ENCODE measurements at regions not wholly inside any gene's neighbourhood (a gene's known extent, or its start where the extent isn't known, plus 50 kb on each side); places are given as distances from the start of the nearest gene placed in this dataset.

- Mint-ChIP-seq H3K9me3 (ENCODE audit: unreplicated experiment) (no peaks in the 10 kb centered on the region), H3K4me3 (ENCODE audit: unreplicated experiment) (no peak overlapping the region), H3K4me1 (ENCODE audit: unreplicated experiment) (no peaks in the 10 kb centered on the region), H3K27ac (ENCODE audit: unreplicated experiment) (no peak overlapping the region), H3K36me3 (ENCODE audit: unreplicated experiment) (no peaks in the 10 kb centered on the region), H3K27me3 (ENCODE audit: unreplicated experiment) (peaks cover 20% of the 10 kb centered on the region)
- no peak for TF ChIP-seq CTCF (IDR thresholded peaks at IDR 0.05)
- no peak for DNase-seq (ENCODE audit: extremely low spot score, unreplicated experiment)
Observed at GRCh38 chr11:131043251-131043650, 127.0 kb upstream of the SNX19 start.

GRCh38 chr11:131044851-131045250, 128.6 kb upstream of the SNX19 start:
- H3K36me3 Mint-ChIP-seq (ENCODE audit: unreplicated experiment): no peaks in the 10 kb centered on the region
- peaks cover 25% of the 10 kb centered on the region for H3K27me3 Mint-ChIP-seq (ENCODE audit: unreplicated experiment)
- DNase-seq (ENCODE audit: extremely low spot score, unreplicated experiment): no peak
- no peaks in the 10 kb centered on the region for H3K4me1 Mint-ChIP-seq (ENCODE audit: unreplicated experiment)
- H3K4me3 Mint-ChIP-seq (ENCODE audit: unreplicated experiment): no peak overlapping the region
- TF ChIP-seq CTCF (IDR thresholded peaks at IDR 0.05): no peak
- H3K9me3 Mint-ChIP-seq (ENCODE audit: unreplicated experiment): no peaks in the 10 kb centered on the region
- no peak overlapping the region for H3K27ac Mint-ChIP-seq (ENCODE audit: unreplicated experiment)

- H3K4me3 Mint-ChIP-seq (ENCODE audit: unreplicated experiment): no peak overlapping the region
- H3K27me3 Mint-ChIP-seq (ENCODE audit: unreplicated experiment): peaks cover 66% of the 10 kb centered on the region
Observed at GRCh38 chr11:131052367-131052766, 136.1 kb upstream of the SNX19 start.

GRCh38 chr11:131056036-131056435, 139.8 kb upstream of the SNX19 start:
- Mint-ChIP-seq H3K4me1 (ENCODE audit: unreplicated experiment) (no peaks in the 10 kb centered on the region), H3K4me3 (ENCODE audit: unreplicated experiment) (no peak overlapping the region), H3K27me3 (ENCODE audit: unreplicated experiment) (peaks cover 57% of the 10 kb centered on the region), H3K9me3 (ENCODE audit: unreplicated experiment) (no peaks in the 10 kb centered on the region), H3K27ac (ENCODE audit: unreplicated experiment) (no peak overlapping the region), H3K36me3 (ENCODE audit: unreplicated experiment) (no peaks in the 10 kb centered on the region)
- DNase-seq (ENCODE audit: extremely low spot score, unreplicated experiment): no peak
- no peak for TF ChIP-seq CTCF (IDR thresholded peaks at IDR 0.05)

More at GRCh38 chr11:131052367-131052766, 136.1 kb upstream of the SNX19 start:
- DNase-seq (ENCODE audit: extremely low spot score, unreplicated experiment): no peak
- no peak for TF ChIP-seq CTCF (IDR thresholded peaks at IDR 0.05)
- Mint-ChIP-seq H3K27ac (ENCODE audit: unreplicated experiment) (no peak overlapping the region), H3K9me3 (ENCODE audit: unreplicated experiment) (no peaks in the 10 kb centered on the region), H3K36me3 (ENCODE audit: unreplicated experiment) (no peaks in the 10 kb centered on the region), H3K4me1 (ENCODE audit: unreplicated experiment) (no peaks in the 10 kb centered on the region)

- H3K27ac Mint-ChIP-seq (ENCODE audit: unreplicated experiment): no peak overlapping the region
- TF ChIP-seq CTCF (IDR thresholded peaks at IDR 0.05): no peak
- no peaks in the 10 kb centered on the region for H3K36me3 Mint-ChIP-seq (ENCODE audit: unreplicated experiment)
- no peak overlapping the region for H3K4me3 Mint-ChIP-seq (ENCODE audit: unreplicated experiment)
- H3K27me3 Mint-ChIP-seq (ENCODE audit: unreplicated experiment): peaks cover 35% of the 10 kb centered on the region
- H3K4me1 Mint-ChIP-seq (ENCODE audit: unreplicated experiment): no peaks in the 10 kb centered on the region
- no peak for DNase-seq (ENCODE audit: extremely low spot score, unreplicated experiment)
- no peaks in the 10 kb centered on the region for H3K9me3 Mint-ChIP-seq (ENCODE audit: unreplicated experiment)
Observed at GRCh38 chr11:131063638-131064037, 147.4 kb upstream of the SNX19 start.
